NCI-H2081 (cell line): ENCODE measurements at regions not wholly inside any gene's neighbourhood (a gene's known extent, or its start where the extent isn't known, plus 50 kb on each side); places are given as distances from the start of the nearest gene placed in this dataset.
A peak's percentile ranks its signal among the peaks of the same experiment; 100 is the strongest.
"Not testable (repeated sequence)": the region's sequence is repeated elsewhere in the genome, so short reads cannot be mapped to it uniquely, and the experiment has no call there.

ENCODE experiments used
- DNase-seq, 2 experiments: peaks; one replicate each; lab custom pipeline; 2025; lab: John Stamatoyannopoulos, UW

DNA sequence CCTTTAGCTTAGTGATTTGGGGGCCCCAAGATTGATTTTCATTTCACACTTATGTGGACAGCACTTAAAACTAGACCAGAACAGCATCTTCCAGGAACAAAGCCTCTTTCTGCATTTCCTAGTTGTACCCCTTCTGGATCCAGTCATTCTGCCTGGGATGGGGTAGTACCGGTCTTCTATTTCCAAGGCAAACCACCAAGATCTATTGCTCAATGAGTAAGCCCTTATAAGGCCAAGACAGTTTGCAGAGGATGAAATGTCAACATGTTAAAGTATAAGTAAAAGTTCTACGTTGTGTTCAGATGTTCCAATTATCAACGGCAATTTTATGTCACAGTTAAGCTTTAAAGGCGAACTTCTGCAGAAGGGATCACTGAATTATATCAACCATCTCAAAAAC is 106.9 kb upstream of the ZNF746 start:
- no peak for DNase-seq

DNA sequence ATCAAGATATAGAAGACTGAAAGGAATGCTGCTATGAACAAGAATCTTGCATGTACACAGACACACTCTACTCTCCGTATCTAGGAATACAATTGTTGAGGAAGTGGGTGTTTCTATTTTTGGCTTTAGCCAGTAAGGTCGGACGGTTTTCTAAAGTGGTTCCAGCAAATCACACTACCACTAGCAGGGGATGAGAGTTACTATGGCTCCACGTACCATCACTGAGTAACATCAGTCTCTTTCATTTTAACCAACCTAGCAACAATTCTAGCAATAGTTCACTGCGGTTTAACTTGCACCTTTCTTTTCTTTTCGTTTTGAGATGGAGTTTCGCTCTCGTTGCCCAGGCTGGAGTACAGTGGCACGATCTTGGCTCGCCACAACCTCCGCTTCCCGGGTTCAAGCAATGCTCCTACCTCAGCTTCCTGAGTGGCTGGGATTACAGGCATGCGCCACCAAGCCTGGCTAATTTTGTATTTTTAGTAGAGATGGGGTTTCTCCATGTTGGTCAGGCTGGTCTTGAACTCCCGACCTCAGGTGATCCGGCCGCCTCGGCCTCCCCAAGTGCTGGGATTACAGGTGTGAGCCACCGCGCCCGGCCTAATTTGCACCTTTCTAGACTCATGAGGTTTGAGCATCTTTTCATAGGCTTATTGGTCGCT is 103.2 kb upstream of the ZNF746 start:
- DNase-seq = not testable (repeated sequence)

DNA sequence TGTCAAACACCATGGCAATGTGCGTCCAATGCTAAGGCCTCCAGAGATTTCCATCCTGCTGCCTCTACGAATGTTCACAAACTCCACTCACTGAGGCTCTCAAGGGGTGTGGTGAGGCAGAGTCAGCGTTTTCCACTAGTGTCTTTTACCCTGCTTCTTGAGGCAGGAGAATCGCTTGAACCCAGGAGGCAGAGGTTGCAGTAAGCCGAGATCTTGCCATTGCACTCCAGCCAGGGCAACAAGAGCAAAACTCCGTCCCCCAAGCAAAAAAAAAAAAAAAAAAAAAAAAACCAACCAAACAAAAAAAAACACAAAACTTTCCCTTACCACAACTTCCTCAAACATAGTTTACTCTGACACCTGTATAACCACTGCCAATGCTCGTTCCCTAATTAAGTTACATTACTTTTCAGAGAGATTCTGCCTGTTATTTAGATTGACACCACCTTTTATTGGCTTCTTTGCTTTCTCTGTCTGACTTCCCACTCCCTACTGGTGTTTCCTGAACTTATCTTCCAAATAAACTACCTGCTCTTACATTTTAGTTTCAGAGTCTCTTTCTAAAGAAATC is 102.1 kb upstream of the ZNF746 start:
- DNase-seq = no peak

DNA sequence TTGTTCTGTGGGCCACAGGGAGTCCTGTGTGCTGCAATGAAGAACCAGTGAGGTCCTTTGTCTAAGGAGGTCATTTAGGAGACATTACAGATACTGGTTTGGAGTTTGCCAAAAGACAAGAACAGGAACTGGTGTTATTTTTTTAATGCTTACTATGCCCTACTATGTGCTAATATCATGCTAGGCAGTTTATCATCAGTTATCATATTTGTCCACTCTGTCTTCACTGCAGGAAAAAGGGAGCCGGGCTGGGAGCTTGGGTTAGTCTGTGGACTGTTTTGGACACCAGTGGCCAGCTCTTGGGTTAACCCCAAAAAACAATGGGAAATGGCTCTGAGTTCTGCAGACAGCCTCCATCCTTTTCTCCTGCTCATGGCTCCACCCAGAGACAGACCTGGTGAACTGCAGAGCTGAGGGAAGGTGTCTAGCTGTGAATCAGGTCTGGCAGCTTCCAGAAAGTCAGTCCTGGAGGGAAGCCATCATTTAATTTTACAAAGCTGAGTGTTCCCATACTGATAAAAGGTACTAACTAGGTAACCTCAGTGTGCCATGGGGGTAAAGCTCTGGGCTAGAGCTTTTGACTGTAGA is 101.2 kb upstream of the ZNF746 start:
- DNase-seq = peak in 1 of 2 experiments; percentile 12

DNA sequence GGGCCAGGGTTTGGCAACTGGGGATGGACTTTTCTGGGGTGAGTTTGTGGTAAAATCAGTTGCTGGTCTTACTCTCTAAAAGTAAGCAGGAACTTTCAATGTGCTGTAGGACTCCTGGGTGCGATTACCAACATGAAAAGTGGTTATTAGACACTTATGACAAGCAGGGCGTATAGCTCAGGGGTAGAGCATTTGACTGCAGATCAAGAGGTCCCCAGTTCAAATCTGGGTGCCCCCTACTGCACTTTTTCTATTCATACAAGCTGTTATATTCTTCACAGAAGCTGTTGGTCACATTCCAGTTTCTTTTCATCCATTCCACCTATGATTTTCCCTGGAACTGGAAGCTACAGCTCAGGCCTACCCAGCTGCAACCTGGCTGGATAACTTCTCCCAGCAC is 100.2 kb upstream of the ZNF746 start:
- not testable (repeated sequence) for DNase-seq

DNA sequence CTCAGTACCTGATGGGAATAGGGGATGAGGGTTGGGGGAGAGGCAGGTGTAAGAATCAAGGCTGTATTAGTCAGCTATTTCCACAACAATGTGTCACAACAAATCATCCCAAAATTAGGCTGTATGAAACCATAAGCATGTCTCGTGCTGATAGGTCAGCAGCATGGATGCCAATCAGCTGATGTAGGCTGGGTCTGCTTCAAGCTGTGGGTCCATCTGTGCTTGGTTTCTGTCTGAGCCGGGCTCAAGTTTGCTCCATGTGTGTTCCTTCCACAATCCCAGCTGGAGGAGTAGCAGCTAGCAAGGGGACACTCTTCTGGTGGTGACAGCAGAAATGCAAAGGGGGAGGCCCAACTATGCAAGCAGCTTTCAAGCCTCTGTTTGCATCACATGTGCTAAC is 97.9 kb upstream of the ZNF746 start:
- DNase-seq = no peak

DNA sequence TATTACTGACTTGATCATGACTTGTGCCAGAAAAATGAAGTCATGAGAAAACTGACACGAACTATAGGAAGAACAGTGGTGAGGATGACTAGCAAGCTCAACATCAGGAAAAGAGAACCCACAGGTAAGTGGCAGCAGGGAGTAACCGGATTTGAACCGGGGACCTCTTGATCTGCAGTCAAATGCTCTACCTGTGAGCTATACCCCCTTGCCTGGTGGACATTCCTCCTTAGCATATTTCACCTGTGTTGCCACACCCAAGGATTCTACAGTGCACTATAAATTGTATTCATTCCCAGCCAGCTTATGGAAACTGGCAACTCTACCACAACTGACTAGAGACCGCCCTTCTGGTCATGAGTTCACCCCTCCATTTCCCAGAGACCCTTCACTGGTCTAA is 97.5 kb upstream of the ZNF746 start:
- DNase-seq = no peak

DNA sequence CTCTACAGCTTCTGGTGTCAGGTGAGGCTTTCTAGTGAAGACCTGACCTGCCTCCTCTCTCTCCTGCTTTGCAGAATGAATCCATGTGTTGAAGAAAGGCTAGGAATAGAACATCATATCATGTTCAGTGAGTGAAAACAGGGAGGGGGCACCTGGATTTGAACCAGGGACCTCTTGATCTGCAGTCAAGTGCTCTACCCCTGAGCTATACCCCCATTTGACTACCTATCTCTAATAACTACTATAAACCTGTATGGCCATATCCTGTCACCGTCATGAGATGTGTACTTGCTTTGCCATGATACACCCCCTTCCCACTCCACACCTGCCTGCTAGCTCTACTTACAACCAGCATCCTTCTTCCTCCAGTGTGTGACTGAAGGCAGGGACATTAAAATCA is 91.3 kb upstream of the ZNF746 start:
- DNase-seq = no peak

DNA sequence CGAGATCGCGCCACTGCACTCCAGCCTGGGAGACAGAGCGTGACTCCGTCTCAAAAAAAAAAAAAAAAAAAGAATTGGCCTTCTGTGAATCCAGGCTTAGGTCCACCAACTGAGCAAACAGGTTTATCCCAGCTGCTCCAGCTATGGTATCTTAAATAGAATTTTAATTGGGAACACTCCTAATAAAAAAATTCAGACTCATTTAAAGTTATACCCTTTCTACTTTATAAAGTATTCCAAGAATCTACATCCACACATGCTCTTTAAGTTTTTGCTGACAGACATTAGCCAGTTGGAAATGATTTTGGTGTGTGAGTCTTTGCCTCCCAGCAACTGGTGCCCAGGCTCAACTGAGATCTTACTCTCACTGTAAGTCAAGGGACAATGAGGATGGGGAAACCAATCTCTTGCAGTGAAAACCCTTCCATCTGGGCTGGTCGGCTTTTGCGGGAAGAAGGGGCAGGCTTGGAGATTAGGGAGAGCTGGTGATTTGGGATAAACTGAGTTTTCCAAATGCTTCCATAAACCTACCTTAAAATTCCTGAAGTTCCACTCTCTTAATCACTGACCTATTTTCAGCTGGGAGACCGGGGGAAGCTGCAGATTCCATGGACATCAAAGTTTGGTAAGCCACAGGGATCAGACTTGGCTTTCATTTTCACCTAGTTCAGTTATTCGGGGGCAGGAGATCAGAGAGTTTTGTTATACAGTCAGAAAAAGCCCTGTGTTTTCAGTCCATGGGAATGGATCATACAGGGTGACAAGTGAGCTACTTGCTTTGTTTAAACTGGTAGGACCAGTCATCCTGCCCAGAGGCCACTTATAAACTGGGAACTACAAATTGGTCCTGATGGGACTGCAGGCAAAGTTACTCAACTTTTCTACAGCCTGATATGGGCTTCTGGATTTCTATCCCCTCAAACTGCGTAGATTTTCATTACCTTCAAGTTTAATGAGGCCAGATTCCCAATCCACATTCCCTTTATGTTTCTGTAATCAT is 89.3 kb upstream of the ZNF746 start:
- no peak for DNase-seq

DNA sequence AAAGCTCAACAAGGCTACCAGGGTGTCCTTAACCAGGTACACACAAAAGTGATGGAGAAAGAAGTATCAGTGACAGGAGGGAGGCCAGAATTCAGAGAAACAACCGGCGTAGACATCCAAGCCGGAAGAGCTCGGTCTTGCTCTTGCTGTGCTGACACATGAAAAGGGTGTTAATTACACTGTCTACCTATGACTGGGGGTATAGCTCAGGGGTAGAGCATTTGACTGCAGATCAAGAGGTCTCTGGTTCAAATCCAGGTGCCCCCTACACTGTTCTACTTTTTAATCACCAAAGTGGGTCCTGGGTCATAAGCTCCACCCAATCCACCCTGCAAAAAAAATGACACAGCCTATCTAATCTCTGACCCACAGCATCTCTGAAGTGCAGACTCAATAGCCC is 86.9 kb upstream of the ZNF746 start:
- DNase-seq = no peak

DNA sequence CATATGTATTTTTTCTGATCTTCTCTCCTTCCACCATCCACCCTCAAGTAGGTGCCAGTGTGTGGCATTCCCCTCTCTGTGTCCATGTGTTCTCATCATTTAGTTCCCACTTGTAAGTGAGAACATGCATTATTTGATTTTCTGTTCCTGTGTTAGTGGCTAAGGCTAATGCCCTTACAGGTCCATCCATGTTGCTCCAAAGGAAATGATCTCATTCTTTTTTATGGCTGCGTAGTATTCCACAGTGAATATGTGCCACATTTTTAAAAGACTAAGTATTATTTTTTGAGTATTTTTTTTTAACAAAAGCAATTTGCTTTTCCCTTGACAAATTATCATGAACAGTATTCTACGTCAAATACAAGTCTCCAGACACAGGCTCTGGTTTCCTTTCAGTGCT is 86.4 kb upstream of the ZNF746 start:
- DNase-seq = no peak

DNA sequence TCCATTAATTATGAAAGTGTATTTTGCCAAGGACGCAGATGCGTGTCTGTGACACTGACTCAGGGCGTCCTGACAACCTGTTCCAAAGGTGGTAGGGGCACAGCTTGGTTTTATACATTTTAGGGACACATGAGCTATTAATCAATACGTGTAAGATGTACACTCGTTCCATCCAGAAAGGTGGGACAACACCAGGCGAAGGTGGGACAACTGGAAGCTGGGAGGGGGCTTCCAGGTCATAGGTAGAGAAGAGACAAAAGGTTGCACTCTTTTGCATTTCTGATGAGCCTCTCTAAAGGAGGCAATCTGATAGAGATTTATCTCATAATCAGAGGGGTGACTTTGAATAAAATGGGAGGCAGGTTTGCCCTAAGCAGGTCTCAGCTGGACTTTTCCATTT is 82.7 kb upstream of the ZNF746 start:
- no peak for DNase-seq

DNA sequence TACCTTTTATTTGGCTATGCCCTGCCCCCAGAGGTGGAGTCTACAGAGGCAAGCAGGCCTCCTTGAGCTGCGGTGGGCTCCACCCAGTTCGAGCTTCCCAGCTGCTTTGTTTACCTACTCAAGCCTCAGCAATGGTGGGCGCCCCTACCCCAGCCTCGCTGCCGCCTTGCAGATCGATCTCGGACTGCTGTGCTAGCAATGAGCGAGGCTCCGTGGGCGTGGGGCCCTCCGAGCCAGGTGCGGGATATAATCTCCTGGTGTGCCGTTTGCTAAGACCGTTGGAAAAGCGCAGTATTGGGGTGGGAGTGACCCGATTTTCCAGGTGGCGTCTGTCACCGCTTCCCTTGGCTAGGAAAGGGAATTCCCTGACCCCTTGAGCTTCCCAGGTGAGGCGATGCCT is 81.8 kb upstream of the ZNF746 start:
- DNase-seq = not testable (repeated sequence)

DNA sequence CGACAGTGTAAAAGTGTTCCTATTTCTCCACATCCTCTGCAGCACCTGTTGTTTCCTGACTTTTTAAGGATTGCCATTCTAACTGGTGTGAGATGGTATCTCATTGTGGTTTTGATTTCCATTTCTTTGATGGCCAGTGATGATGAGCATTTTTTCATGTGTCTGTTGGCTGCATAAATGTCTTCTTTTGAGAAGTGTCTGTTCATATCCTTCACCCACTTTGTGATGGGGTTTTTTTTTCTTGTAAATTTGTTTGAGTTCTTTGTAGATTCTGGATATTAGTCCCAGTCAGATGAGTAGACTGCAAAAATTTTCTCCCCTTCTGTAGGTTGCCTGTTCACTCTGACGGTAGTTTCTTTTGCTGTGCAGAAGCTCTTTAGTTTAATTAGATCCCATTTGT is 76.8 kb upstream of the ZNF746 start:
- DNase-seq = not testable (repeated sequence)

DNA sequence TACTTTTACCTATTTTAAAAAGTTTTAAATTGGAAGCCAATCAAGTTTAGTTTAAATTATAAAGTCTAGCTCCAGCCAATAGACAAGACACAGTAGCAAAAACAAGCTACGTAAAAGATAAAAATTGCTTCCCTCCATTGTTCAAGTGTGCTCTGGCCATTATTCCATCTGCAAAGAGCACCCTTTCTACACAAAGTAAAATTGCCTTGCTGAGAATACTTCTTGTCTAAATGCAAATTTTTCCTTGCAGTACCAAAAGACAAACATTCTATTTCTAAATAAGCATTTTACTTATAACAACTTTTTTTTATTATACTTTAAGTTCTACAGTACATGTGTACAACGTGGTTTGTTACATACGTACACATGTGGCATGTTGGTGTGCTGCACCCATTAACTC is 75.9 kb upstream of the ZNF746 start:
- no peak for DNase-seq

DNA sequence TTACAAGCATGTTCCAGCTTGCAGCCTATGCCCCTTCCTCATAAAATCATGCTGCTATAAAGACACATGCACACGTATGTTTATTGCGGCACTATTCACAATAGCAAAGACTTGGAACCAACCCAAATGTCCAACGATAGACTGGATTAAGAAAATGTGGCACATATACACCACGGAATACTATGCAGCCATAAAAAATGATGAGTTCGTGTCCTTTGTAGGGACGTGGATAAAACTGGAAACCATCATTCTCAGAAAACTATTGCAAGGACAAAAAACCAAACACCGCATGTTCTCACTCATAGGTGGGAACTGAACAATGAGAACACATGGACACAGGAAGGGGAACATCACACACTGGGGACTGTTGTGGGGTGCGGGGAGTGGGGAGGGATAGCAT is 75.3 kb upstream of the ZNF746 start:
- DNase-seq = not testable (repeated sequence)

DNA sequence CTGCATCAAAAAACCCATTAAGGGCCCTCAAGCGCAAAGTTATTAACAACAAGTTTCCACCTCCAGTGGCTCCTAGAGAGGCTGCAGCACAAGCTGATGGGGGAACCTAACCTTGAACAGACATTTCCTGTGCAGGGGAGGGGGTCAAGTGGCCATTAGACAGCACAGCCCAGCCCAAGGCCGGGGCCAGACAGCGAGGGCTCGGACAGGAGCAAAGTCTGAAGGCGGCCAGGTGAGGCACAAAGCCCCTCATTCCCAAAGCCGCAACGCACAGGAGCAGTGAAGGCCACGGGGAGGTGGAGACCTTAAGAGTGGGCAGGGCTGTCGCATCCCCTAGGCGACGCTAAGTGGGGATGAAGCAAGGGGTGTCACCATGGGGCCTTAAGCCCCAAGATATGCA is 73.2 kb upstream of the ZNF746 start:
- DNase-seq = no peak

DNA sequence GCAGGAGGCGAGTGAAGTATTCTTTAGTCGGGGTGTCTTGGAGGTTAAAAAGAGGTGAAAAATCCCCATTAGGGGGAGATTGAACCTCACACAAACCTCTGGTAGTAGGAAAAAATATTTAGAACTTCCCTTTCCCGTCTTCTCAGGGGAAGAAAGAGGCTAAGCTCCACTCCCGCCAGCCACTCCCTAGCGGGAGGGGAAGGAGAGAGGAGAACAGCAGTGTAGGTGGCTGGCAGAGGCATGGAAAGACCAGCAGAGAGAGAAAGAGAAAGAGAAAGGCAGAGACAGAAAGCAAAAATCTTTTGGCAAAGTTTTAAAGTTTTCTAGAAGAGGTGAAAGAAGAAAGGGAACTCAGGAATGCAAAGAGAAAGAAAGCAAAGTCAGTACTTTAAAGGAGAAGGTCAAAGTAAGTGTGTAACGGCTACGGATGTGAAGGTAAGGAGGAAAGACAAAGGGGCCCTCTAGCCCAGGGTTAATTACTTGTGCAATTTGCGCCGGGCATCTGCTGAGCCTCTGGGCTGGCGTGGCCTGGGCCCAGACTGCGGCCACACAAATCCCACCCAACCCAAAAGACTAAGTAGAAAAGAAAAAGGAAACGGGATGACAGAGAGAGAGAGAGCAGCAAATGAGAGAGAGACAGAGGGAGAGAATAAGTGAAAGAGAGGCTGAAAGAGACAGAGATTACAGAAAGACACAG is 72.3 kb upstream of the ZNF746 start:
- no peak for DNase-seq

DNA sequence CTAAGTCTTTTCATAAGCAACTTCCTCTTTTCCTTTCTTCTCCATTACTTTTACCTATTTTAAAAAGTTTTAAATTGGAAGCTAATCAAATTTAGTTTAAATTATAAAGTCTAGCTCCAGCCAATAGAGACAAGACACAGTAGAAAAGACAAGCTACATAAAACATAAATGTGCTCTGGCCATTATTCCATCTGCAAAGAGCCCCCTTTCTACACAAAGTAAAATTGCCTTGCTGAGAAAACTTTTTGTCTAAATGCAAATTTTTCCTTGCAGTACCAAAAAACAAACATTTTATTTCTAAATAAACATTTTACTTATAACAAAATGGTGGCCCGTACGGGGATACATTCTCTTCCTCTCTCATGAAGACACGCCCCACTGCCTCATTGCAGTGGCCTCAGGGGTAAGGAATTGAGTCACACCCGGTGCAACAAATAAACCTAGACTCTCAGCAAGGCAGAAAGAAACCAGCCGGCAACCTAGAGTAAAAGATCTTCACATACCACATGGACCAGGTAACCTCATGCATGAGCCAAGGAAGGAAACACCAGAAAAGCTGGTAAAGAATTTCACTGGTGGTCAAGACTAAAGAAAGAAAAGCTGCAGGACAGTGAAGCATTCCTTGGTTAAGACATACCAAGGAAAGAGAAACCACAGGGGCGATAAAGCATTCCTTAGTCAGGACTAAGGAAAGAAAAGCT is 71.6 kb upstream of the ZNF746 start:
- no peak for DNase-seq

DNA sequence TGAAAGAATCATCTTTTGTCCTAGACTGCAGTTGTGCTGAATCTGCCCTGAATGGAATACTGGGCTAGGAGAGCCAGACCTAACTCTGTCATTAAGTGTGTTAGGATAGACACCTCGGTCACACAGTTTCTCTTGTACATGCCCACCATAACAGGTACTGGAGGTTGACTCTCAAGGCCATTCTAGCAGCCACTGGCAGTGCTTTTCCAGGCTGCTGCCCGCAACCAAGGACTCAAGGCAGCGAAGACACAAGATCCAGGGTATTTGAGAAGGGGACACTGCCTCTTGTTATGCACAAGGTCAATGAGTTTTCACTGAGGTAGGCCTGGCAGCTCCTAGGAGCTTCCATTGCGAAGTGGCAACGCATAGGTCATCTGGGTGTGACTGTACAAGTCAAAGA is 70.6 kb upstream of the ZNF746 start:
- DNase-seq = no peak

DNA sequence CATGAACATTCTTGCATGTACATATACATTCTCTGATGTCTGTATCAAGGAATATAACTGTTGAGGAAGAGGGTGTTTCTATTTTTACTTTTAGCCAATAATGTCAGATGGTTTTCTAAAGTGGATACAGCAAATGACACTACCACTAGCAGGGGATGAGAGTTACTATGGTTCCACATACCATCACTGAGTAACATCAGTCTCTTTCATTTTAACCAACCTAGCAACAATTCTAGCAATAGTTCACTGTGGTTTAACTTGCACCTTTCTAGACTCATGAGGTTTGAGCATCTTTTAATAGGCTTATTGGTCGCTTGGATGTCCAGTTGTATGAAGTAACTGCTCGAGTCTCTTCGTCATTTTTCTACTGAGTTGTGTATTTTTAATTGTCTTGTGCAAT is 68.5 kb upstream of the ZNF746 start:
- DNase-seq = no peak

DNA sequence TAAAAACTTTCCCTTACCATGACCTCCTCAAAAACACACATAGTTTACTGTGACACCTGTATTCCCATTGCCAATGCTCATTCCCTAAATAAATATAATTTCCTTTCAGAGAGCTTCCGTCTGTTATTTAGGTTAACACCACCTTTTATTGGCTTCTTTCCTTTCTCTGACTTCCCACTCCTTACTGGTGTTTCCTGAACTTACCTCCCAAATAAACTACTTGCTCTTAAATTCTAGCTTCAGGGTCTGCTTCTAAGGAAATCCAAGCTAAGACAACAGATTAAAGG is 67.4 kb upstream of the ZNF746 start:
- DNase-seq = peak in 1 of 2 experiments; percentile 10
